Kidney (tissue), 13 donors: ENCODE measurements at regions not wholly inside any gene's neighbourhood (a gene's known extent, or its start where the extent isn't known, plus 50 kb on each side); places are given as distances from the start of the nearest gene placed in this dataset.

ENCODE experiments used
- DNase-seq, 5 donors: peaks; one replicate each; pipeline ENCODE4 v3.0.0-alpha.2; 2013 to 2020
- FAIRE-seq: peaks from 2 replicates; lab custom pipeline; 2012; peaks lifted over from hg19 to GRCh38; lab: Jason Lieb, UNC
- H3K27ac ChIP-seq, 2 donors: one replicate each; pipeline ENCODE4 v1.7.0; 2013; ENCODE audit warnings: low read depth in 2 of 2, low read length in 2 of 2, inconsistent platforms in 1 of 2
- H3K27me3 ChIP-seq: one replicate; pipeline ENCODE4 v1.7.1; 2013; ENCODE audit warnings: low read length, inconsistent platforms; ENCODE audit not compliant: control insufficient read depth, insufficient read depth
- H3K36me3 ChIP-seq, 3 donors: one replicate each; pipeline versions ENCODE4 v1.7.0 to v1.7.1; 2013; ENCODE audit warnings: low read length in 3 of 3, control low read depth in 1 of 3, inconsistent platforms in 1 of 3; ENCODE audit not compliant: insufficient read depth in 3 of 3, control insufficient read depth in 2 of 3
- H3K4me1 ChIP-seq, 3 donors: one replicate each; pipeline versions ENCODE4 v1.7.0 to v1.7.1; 2013; ENCODE audit warnings: low read length in 3 of 3, inconsistent platforms in 1 of 3, low read depth in 1 of 3; ENCODE audit not compliant: control insufficient read depth in 2 of 3, insufficient read depth in 2 of 3
- H3K4me3 ChIP-seq, 3 donors: one replicate each; pipeline versions ENCODE4 v1.7.0 to v1.8.1; 2013; ENCODE audit warnings: low read length in 3 of 3, control low read depth in 1 of 3, inconsistent platforms in 1 of 3
- H3K9ac ChIP-seq, 3 donors: one replicate each; pipeline versions ENCODE4 v1.7.0 to v1.7.1; 2013; ENCODE audit warnings: low read length in 3 of 3, control low read depth in 1 of 3, inconsistent platforms in 1 of 3
- H3K9me3 ChIP-seq, 3 donors: one replicate each; pipeline versions ENCODE4 v1.7.0 to v1.7.1; 2013; ENCODE audit warnings: low read length in 3 of 3, control low read depth in 1 of 3, inconsistent platforms in 1 of 3; ENCODE audit not compliant: control insufficient read depth in 2 of 3, insufficient read depth in 1 of 3
- CTCF ChIP-seq: IDR thresholded peaks from 3 replicates; pipeline ENCODE4 v1.5.1; 2012; ENCODE audit warnings: mild to moderate bottlenecking, moderate library complexity, borderline replicate concordance; ENCODE audit not compliant: insufficient read depth; ENCODE audit errors: extremely low read depth
- intact Hi-C: fragments of 100-400 bp; cut with DNase I; formaldehyde crosslinking; loops from one replicate; pipeline ENCODE4 v1.11.1; 2022
- donor health status: control.
- donor health status: control.
- donor health status: control.
- donor health status: control.
- donor health status: control.
- donor health status: DM: yes; HTN: yes; CAD: no.
- donor health status: Normal renal cell carcinoma (clear cell type).

GRCh38 chr2:236855176-236855865 lies 230.4 kb upstream of the COPS8 start:
- Histone ChIP-seq H3K9ac (no peak overlapping the region), H3K36me3 (no peaks in the 10 kb centered on the region), H3K27me3 (no peaks in the 10 kb centered on the region), H3K9me3 (no peaks in the 10 kb centered on the region), H3K4me3 (no peak overlapping the region), H3K27ac (no peak overlapping the region), H3K4me1 (no peaks in the 10 kb centered on the region)
- FAIRE-seq (no peak), DNase-seq (peak in 1 of 5 donors; percentile 29)
- TF ChIP-seq CTCF = no peak
- intact Hi-C loops = no loop called here

- no peaks in the 10 kb centered on the region for H3K27me3 ChIP-seq
- no peak for TF ChIP-seq CTCF
- no peaks in the 10 kb centered on the region for H3K36me3 ChIP-seq
- intact Hi-C loops = no loop called here
- DNase-seq = peak in 1 of 5 donors; percentile 57
- no peaks in the 10 kb centered on the region for H3K4me1 ChIP-seq
- no peak overlapping the region for H3K4me3 ChIP-seq
- no peak for FAIRE-seq
- no peaks in the 10 kb centered on the region for H3K9me3 ChIP-seq
- H3K27ac ChIP-seq = no peak overlapping the region
- H3K9ac ChIP-seq = no peak overlapping the region
Measured at GRCh38 chr2:236855866-236856847, 229.5 kb upstream of the COPS8 start.

GRCh38 chr2:236856848-236857235 lies 228.8 kb upstream of the COPS8 start:
- Histone ChIP-seq H3K9me3 (no peaks in the 10 kb centered on the region), H3K4me1 (no peaks in the 10 kb centered on the region), H3K4me3 (no peak overlapping the region), H3K27ac (no peak overlapping the region), H3K9ac (no peak overlapping the region), H3K27me3 (no peaks in the 10 kb centered on the region), H3K36me3 (no peaks in the 10 kb centered on the region)
- intact Hi-C loops = no loop called here
- no peak for TF ChIP-seq CTCF
- FAIRE-seq (no peak), DNase-seq (peak in 1 of 5 donors; percentile 37)
